ENCODE measurements at regions not wholly inside any gene's neighbourhood (a gene's known extent, or its start where the extent isn't known, plus 50 kb on each side); places are given as distances from the start of the nearest gene placed in this dataset.

DNA sequence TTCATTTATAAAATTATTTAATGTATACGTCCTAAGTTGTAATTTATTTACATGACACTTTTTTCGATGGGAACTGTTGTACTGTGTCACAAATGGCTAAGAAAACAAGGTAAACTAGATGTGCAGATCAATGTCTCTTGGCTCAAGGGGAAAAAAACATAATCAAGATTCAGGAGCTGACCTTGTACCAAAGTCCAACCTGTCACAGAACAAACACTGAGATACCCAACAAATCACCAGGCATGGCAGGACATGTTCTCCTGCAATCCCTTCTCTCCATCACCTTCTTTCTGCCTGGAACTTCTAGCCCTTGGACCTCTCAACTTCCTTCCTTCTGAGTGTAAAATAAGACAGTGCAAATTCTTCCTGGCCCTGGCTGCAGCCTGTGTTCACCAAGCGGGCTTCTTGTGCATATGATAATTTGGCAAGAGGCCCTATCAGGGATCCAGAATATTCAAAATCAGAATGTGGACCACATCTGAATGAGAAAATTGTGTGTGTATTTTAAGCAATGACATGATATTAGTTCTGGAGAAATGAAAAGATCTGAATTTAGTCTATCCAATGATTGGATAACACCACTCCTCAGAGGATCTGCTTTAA, 445.9 kb downstream of the ZNF536 start:
- TF ChIP-seq, protein P1, sequence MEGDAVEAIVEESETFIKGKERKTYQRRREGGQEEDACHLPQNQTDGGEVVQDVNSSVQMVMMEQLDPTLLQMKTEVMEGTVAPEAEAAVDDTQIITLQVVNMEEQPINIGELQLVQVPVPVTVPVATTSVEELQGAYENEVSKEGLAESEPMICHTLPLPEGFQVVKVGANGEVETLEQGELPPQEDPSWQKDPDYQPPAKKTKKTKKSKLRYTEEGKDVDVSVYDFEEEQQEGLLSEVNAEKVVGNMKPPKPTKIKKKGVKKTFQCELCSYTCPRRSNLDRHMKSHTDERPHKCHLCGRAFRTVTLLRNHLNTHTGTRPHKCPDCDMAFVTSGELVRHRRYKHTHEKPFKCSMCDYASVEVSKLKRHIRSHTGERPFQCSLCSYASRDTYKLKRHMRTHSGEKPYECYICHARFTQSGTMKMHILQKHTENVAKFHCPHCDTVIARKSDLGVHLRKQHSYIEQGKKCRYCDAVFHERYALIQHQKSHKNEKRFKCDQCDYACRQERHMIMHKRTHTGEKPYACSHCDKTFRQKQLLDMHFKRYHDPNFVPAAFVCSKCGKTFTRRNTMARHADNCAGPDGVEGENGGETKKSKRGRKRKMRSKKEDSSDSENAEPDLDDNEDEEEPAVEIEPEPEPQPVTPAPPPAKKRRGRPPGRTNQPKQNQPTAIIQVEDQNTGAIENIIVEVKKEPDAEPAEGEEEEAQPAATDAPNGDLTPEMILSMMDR (IDR thresholded peaks at IDR 0.05) = no peak
- no peak for TF ChIP-seq EP300 (IDR thresholded peaks at IDR 0.05)
- TF ChIP-seq POLR2A (IDR thresholded peaks at IDR 0.05; ENCODE audit: low read length) = no peak
- TF ChIP-seq, protein P2, sequence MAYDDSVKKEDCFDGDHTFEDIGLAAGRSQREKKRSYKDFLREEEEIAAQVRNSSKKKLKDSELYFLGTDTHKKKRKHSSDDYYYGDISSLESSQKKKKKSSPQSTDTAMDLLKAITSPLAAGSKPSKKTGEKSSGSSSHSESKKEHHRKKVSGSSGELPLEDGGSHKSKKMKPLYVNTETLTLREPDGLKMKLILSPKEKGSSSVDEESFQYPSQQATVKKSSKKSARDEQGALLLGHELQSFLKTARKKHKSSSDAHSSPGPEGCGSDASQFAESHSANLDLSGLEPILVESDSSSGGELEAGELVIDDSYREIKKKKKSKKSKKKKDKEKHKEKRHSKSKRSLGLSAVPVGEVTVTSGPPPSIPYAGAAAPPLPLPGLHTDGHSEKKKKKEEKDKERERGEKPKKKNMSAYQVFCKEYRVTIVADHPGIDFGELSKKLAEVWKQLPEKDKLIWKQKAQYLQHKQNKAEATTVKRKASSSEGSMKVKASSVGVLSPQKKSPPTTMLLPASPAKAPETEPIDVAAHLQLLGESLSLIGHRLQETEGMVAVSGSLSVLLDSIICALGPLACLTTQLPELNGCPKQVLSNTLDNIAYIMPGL (CRISPR knock-in tag; IDR thresholded peaks at IDR 0.05; ENCODE audit: borderline replicate concordance) = no peak
- no peak for TF ChIP-seq KDM1A (IDR thresholded peaks at IDR 0.05; ENCODE audit: low read depth)
- no peak for TF ChIP-seq CHD4 (IDR thresholded peaks at IDR 0.05; ENCODE audit: borderline replicate concordance)
- no peak for TF ChIP-seq RNF2 (IDR thresholded peaks at IDR 0.05; ENCODE audit: borderline replicate concordance, low read depth)
- TF ChIP-seq MAZ (IDR thresholded peaks at IDR 0.05; ENCODE audit: borderline replicate concordance, low read depth, low read length) = no peak
- no peak for TF ChIP-seq HDAC2 (IDR thresholded peaks at IDR 0.05)
